ENCODE measurements at regions not wholly inside any gene's neighbourhood (a gene's known extent, or its start where the extent isn't known, plus 50 kb on each side); places are given as distances from the start of the nearest gene placed in this dataset.

- no peak for TF ChIP-seq ZBTB33 (IDR thresholded peaks at IDR 0.05)
- TF ChIP-seq ETV6 (conservative IDR thresholded peaks at IDR 0.05 in 1 of 2, IDR thresholded peaks at IDR 0.05 in 1 of 2; ENCODE audit: borderline replicate concordance in 1 of 2, low read depth in 1 of 2) = no peak
- TF ChIP-seq GATAD2B (conservative IDR thresholded peaks at IDR 0.05; ENCODE audit: low read depth) = no peak
- TF ChIP-seq KDM1A (IDR thresholded peaks at IDR 0.05; ENCODE audit: borderline replicate concordance) = no peak
- no peak for TF ChIP-seq RBBP5 (conservative IDR thresholded peaks at IDR 0.05)
- TF ChIP-seq ZBTB11 (CRISPR knock-in tag; IDR thresholded peaks at IDR 0.05) = no peak
- no peak for TF ChIP-seq CHD2 (IDR thresholded peaks at IDR 0.05; ENCODE audit: borderline replicate concordance, low read depth, low read length)
- TF ChIP-seq RB1 (IDR thresholded peaks at IDR 0.05; ENCODE audit: borderline replicate concordance) = no peak
- TF ChIP-seq TCF7 (IDR thresholded peaks at IDR 0.05; ENCODE audit: borderline replicate concordance) = no peak
- no peak for TF ChIP-seq ZNF207 (IDR thresholded peaks at IDR 0.05; ENCODE audit: borderline replicate concordance)
- no peak for TF ChIP-seq ESRRA (IDR thresholded peaks at IDR 0.05; ENCODE audit: low read length)
Observed at GRCh38 chr6:100119261-100119660, 125.2 kb upstream of the MCHR2 start (continued).

Data from GM12878 (cell line).